HG03064 (cell line): ENCODE measurements at regions not wholly inside any gene's neighbourhood (a gene's known extent, or its start where the extent isn't known, plus 50 kb on each side); places are given as distances from the start of the nearest gene placed in this dataset.

Experiments used
- ATAC-seq: cut with Tn5 transposase; IDR thresholded peaks from one replicate; pipeline ENCODE4 v1.9.1; 2021; ENCODE audit warnings: low read depth; ENCODE audit not compliant: unreplicated experiment

DNA sequence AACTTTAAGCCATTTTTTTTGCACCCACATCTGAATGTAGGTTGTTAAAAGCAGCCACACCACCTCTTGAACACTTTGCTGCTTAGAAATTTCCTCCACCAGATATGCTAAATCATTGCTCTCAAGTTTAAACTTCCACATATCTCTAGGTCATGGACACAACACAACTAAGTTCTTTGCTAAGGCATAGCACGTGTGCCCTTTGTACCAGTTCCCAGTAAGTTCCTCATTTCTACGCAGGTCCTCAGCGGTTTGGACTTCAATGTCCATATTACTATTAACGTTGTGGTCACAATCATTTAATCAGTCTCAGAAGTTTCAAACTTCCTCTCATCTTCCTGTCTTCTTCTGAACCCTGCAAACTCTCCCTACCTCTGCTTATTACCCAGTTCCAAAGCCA, 661.6 kb upstream of the PKN2 start:
- no peak for ATAC-seq

DNA sequence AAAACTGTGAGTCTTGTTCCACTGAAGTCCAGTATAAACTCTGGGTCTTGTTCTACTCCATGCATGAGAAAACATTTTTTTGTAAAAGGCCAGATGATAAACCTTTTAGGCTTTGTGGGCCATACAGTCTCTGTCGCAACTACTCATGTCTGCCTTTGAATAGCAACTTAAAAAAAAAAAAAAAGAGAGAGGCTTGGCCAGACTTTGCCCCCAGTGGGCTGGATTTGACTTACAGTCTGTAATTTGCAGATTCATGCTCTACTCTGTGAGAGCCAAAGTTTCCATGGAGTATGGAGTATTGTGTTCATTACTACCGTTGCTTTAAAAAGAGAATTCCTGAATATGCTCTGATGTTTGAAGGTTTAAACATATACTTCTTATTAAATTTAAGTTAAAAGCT, 654.9 kb upstream of the PKN2 start:
- no peak for ATAC-seq

DNA sequence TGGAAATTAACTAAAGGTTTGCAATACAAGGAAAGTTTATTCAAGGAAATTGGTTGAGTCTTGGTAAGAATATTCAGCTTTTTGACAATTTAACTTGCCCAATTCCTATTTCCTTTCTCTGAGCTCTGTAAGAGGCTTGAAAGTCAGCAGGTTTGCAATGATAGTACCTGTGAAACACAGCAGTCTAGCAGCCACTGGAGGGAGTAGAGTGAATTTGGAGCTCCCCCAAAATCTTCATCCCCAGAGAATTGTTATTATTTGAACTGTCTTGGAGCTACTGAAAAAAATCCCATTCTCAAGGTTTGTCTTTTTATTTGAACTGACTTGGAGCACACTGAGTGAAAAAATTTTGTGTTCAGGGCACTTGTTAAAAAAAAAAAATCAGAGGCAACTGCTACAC, 654.2 kb upstream of the PKN2 start:
- ATAC-seq: no peak

DNA sequence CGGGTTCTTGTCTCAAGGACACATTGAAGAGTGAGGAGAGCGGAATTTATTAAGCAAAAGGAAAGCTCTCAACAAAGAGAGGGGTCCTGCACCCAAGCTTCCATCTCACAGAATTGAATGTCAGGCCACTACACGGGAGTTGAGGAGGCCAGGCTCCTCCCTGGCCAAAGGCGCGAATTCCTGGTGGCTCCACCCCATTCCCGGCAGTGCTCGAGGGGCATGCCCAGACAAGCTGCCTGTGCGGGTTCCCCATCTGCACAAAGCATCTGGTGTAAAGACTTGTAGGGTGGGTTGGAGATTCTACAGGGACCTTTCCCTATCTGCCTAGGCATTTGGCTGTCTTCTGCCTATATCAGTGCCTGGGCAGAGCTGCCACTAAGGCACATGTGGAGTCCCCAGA, 648.5 kb upstream of the PKN2 start:
- ATAC-seq: no peak

DNA sequence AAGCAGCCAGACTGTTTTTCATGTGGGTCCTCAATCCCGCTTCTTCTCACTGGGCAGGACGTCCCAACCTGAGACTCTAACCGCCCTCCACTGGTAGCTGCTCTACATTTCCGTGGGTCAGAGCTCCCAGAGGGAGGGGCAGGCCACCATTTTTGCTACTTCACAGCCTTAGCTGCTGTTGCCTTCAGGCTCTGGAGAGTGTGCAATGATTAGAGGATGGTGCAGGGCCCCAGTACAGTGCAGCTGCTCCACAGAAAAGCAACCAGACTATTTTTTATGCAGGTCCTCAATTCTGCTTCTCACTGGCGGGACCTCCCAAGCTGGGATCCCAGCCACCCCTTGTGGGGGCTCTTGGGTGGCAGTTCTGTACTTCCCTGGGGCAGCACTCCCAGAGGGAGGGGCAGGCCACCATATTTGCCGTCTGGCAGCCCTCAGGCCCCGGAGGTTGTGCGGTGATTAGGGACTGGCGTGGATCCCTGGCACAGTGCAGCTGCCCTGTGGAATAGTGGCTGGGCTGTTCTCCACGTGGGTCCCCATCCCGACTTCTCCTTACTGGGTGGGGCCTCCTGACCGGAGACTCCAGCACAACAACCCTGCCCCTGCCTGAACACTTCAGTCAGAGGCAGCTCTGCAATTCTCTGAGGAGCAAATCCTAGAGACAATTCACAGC, 647.6 kb upstream of the PKN2 start:
- no peak for ATAC-seq

DNA sequence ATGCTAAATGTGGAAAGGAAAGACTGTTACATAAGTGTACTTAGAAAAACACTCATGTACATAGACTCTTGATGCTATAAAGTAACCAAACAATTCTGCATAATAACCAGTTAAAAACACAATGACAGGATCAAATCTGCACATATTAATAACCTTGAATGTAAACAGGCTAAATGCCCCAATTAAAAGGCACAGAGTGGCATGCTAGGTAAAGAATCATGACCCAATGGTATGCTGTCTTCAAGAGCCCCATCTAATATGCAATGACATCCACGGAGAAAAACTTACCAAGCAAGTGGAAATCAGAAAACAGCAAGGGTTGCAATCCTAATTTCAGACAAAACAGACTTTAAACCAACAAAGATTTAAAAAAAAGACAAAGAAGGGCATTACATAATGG, 644.8 kb upstream of the PKN2 start:
- no peak for ATAC-seq

DNA sequence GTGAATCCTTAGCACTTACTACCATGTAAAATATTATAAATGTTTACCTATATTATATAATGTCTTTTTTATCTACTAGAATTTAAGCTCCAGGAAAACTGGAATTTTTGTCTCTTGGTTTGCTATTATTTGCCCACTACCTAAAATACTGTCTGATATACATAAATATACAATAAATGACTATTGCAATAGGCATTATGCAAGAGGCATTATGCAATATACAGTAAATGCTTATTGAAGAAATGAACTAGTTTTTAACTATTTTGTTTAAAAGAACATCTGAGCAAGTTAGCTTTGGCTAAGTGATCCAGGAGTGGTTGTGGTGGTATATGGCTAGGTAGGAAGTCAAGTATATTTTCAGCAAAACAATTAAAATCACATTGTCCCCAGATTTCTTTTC, 640.2 kb upstream of the PKN2 start:
- ATAC-seq: no peak

DNA sequence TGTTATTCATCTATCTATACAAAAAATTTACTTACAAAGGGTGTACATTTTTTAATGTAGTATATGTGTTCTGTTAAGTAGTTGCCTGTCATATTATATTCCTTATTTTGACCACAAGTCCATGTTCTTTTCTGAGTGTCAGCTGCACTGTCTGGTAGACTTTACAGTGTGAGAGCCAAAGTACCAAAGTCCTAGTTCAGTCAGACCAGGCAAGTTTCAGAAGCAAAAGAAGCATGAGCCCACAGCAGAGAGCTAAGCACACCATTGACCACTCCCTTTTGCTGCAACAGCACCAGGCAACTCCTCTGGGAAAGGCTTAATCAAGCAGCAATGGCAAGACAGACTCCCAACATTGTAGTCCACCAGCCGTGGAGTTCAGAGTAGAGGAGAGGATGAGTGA, 631.9 kb upstream of the PKN2 start:
- ATAC-seq: no peak

DNA sequence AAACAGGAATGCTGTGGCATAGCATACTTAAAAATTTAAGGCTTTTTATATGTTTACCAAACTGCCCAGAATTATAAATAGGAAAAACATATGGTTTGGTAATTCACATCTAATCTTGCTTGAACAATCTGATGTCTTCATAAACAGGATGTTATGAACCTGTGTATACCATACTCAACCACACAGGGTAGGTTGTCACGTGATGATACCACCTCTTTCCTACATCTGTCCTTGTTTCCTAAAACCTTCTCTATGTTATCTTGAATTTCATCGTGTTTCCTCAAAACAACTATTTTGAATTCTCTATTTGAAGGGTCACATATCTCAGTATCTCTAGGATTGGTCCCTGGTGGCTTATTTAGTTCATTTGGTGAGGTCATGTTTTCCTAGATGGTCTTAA, 631.0 kb upstream of the PKN2 start:
- no peak for ATAC-seq

DNA sequence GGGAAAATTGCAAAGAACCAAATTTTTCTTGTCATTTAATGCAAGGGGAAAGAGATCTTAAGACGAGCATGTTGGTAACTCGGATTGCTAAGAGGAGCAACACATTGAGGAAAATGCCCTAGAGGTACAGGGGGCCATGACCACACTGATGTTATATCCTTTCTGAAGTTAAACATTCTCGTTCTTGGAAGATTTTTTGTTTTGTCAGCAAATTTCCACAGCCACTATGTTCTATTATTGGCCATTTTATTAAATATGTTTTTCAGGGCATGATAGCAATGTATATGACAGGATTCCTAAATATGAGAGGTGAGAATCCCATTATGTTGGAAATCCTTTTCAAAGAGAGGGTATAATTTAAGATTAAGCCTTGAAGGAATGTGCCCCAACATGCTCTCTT, 627.2 kb upstream of the PKN2 start:
- no peak for ATAC-seq

DNA sequence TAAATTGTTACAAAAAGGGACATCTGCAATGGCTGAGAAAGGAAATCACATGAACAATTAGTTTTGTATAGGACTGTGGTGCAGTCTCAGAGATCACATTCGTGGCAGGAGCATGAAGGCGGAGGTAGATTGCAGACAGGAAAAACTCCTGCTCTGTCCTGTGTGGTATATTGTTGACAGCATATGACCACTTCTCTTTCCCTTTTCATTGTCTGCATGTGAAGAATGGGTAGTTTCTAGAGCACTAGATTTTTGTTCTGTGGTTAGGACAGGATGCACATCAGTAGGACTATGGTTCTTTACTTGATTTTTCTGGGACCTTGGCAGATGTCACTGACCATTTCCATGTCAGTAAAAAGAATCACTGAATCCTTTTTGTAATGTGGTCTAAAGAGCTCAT, 625.9 kb upstream of the PKN2 start:
- no peak for ATAC-seq

DNA sequence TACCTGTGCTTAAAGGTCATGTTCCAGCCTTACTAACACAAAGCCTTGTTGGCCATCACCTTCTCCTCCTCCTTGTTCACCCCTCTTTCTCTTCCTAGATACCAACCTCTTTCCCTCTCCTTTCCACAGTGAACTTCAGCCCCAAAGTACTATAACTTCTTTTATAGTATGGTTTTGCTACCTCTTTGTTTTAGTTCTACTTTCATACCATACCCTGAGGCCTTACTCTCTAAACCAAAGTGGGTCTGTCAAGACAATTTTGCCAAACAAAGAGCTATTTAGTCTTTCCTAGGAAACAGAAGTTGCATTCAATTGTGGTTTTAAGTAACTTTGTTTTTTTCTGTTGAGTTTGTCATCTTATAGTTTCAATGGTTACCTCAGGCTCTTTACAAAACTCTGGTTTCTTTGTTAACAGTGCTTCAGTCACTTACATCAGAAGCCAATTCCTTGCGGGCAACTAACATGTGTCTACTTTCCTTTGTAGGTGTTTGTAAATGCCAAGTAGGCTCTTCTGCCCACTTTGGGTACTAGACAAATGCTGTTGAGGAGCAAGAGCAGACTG, 623.9 kb upstream of the PKN2 start:
- no peak for ATAC-seq

DNA sequence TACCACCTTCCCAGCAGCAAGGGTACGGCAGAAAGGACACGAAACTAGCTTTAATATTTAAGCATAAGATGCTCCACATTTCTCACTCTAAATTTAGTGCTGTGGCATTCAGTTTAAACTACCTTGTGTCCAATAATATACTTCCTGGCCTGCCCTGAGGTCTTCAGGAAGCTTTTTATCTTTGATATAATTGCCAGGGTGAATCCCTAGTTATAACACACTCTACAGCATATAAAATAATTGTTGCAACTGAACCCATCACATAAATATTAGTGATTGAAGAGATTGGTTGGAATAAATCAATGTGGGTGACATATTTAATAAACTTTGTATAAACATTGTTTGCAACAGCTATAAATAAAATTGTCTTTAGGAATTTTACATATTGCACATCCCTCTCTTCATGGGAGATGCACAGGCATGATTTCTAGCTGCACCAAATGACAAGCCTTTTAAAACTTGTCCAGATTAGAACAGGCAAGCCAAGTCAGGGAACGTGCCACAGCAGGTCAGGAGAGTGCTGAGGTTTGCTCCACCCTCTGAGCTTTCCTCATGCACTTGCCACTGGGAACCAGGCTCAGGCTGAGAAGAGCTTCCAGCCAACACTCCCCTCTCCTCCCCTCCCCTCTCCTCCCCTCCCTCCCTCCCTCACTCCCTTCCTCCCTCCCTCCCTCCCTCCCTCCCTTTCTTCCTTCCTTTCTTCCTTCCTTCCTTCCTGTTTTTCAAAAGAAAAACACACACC, 623.2 kb upstream of the PKN2 start:
- ATAC-seq: no peak

DNA sequence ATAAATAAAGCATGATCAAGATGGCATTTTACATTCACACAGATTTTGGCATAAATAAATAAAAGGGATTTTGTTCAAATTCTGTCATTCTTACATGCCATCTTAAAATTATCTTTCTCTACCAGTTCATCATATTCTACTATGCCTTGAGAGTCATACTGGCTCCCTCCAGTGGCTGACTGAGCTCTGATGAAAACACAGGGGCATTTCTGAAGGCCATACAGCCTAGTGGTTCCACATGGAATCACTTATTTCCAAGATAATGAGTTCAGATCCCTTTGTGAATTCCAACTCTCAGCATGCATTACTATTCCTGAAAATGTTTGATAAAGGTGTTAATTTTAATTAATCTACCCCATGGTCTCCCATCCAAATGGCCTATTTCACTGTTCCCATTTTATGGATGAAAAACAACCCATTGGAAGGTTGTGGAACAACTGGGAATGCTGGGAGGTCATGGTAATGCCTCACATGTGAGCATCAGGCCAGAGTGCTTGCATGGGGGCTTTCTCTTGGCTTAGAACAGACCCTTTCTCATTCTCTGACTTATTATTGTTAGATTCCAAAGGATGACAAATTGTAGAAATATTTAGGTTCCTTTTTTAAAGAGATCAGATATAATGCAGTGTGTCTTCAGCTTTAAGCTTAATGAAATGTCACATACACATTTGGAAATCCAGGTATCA, 622.4 kb upstream of the PKN2 start:
- ATAC-seq: peak; percentile 71

DNA sequence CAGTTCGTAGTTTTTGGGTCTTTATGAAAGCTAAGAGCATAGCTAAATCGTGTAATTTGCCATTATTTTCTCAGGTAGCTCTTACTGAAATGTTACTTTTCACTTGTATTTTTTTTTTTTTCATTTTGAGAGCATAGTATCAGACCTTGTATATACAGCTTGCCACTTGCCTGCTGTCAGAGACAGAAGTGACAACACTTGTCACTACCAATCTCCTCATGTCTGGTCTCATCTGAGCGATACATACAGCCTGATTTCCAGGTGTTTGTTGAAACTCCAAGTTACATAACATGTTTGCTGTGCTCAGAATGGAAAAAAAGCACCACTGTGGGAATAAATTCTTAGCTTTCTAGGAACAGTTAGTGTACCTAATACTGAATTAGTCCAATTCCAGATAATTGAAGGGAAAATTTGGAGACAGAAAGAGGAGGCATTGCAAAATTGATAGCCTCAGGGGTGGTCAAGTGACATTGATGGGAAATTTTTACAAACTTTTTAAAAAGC, 621.4 kb upstream of the PKN2 start:
- no peak for ATAC-seq

DNA sequence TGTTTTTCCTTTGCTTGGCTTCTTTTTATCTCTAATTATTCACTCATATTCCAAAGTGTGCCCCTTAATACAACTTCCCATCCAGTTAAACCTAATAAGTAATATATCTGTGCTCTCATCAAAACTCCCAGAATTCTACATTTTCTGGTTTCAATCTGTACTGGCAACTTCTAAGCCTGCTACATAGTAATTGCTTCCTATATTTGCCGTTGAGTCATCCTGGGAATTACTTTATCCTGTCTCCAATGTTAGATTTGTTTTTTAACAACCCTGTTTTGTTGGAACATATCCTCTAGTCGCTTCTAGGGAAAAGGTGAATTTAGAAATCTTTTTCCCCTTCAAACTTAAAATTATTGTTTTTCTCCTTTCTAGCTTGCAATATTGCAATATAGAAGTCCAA, 620.5 kb upstream of the PKN2 start:
- ATAC-seq: no peak

DNA sequence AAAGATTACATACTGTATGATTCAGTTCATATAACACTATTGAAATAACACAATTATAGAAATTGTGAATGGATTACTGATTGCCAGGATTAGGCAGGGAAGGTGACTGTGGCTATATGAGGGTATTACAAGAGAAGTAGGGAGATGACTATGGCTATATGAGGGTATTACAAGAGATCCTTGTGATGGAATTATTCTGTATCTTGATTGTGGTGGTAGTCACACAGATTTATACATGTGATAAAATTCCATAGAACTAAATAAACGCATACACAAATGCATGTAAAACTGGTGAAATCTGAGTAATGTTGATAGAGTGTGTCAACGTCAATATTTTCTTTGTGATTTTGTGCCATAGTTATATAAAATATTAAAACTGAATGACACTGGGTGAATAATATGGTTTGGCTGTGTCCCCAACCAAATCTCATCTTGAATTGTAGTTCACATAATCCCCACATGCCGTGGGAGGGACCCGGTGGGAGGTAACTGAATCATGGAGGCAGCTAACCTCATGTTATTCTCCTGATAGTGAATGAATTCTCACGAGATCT, 615.6 kb upstream of the PKN2 start:
- no peak for ATAC-seq

DNA sequence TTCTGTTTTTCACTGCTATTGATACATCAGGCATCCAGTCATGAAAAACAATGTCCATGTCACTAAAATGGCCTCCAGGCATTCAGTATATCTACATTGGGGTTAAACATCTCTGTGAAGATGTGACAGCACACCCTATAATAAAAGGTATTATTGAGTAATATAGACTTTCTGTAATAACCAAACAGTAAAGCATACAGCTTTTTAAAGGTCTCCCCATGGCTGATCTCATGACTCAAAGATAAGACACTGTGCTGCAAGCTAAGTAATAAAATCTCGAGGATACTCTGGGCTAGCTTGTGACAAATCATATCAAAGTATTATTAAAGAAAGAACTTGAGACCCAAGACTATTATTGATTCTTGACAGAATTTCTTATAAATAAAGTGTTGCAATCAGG, 613.1 kb upstream of the PKN2 start:
- ATAC-seq: no peak

DNA sequence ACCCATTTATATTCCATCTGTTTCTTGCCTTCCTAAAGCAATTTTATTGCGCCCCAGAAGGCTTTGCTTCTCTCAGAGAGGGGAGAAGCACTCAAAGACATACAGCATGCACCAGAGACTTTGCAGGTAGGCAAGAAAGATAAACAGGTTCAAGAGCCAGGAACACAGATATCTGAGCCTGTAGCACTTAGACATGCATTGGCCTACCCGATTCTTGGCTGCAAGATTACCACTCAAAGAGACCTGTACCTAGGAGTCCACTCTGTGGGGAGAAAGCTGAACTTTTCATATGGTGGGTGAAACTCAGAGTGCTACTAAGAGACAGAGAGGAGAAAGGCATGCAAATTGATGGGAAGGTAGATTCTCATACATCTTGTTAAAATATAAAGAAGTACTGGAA, 609.4 kb upstream of the PKN2 start:
- ATAC-seq: no peak

DNA sequence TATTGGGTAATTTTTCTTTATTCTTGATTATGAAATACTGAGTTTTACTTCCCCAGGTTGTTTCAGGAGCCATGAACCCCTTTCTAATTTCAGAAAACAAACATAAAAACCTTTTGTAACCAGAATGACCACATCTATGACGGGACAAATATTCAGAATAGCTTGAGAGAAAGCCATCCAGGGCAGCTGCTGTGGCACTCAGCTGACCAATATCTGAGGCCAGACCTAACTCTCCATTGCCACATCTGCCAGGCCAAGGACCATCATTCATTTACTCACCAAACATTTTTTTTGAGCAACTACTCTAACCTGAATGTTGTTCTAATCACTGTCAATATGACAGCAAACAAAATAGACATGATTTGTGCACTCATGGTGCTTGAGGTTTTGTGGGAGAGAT, 608.3 kb upstream of the PKN2 start:
- ATAC-seq: no peak

DNA sequence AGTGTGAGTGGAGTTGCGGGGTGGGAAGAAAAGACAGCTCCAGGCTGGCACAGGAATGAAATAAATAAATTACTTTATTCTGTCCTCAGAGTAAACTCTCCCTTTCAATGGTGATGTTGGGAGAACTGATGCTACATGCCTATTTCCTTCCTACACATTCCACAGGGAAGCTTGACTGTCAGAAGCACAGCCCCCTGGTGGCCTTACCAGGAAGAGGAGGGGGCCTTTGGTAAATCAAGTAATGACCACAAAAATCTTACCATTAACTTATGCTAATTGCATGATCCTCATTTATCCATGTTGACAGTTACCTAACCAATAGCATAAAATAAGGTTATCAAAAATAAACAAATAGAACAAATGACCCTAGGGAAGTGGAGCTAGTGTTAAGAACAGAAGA, 605.0 kb upstream of the PKN2 start:
- no peak for ATAC-seq
